Activated T-helper 1 cell treated with anti-CD3 and anti-CD28 coated beads, Interleukin-12 subunit alpha, Interleukin-12 subunit beta, Interleukin-2, Interleukin-4 antibody, amounts not matched to agents 30 ng/mL and 10 ng/mL and 1 ng/mL, durations not matched to agents 14 hours and 24 hours and 36 hours (primary cell): ENCODE measurements at regions not wholly inside any gene's neighbourhood (a gene's known extent, or its start where the extent isn't known, plus 50 kb on each side); places are given as distances from the start of the nearest gene placed in this dataset.
"Not testable (repeated sequence)": the region's sequence is repeated elsewhere in the genome, so short reads cannot be mapped to it uniquely, and the experiment has no call there.

Source experiments
- DNase-seq: peaks from one replicate; pipeline ENCODE4 v3.0.0; 2021; ENCODE audit warnings: low spot score
- H3K27ac Mint-ChIP-seq: one replicate; pipeline ENCODE4 v1.8.0; 2021; ENCODE audit warnings: mild to moderate bottlenecking, mixed read lengths
- H3K27me3 Mint-ChIP-seq: one replicate; pipeline ENCODE4 v1.8.0; 2022; ENCODE audit warnings: mild to moderate bottlenecking, moderate library complexity, mixed read lengths; ENCODE audit not compliant: insufficient read depth
- H3K36me3 Mint-ChIP-seq: one replicate; pipeline ENCODE4 v1.8.0; 2021; ENCODE audit warnings: low read depth, mixed read lengths
- H3K4me1 Mint-ChIP-seq: one replicate; pipeline ENCODE4 v1.8.0; 2021; ENCODE audit warnings: low read depth, mixed read lengths
- H3K4me3 Mint-ChIP-seq: one replicate; pipeline ENCODE4 v1.8.0; 2021; ENCODE audit warnings: mild to moderate bottlenecking, moderate library complexity, mixed read lengths
- H3K9me3 Mint-ChIP-seq: one replicate; pipeline ENCODE4 v1.8.0; 2021; ENCODE audit warnings: mixed read lengths
- intact Hi-C: fragments of 100-400 bp; cut with micrococcal nuclease; formaldehyde crosslinking; loops from one replicate; pipeline ENCODE4 v1.15.1; 2024

DNA sequence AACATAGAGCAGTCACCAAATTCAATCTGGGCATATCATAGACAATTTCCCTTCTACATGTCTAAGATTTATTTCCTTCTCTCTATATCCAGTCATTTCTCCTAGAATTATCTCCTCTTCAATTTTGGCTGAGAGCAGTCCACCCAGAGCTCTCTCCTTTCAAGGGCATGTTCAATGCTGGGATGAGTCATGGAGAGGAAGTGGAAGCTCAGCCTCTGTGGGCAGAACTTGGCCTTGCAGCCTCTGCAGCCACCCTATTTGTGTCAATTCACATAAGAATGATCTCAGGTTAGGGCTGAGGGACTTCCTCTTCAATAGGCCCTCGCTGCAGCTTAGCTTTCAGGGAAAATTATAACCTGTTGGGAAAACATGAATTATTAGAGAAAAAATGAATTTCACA is 560.8 kb downstream of the POM121L12 start:
- Mint-ChIP-seq H3K36me3 (no peaks in the 10 kb centered on the region), H3K27me3 (no peaks in the 10 kb centered on the region), H3K9me3 (peaks cover 27% of the 10 kb centered on the region)

DNA sequence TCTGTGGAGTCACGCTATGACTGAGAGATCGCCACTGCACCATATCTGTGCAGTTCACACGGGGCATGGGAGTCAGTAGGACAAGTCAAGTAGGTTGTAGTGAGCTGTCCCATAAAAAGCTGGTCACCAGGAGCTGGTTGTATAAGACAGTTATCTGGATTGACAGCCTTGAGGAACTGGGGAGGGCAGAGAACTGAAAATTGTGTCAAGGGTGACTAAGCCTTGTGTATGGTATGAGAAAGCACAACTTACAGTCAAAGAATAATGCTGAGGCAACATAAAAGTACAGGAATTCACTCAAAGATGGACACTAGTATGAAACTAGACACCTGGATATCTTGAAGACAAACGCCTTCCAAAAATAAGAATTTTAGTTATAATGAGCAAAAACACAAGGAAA is 564.9 kb downstream of the POM121L12 start:
- no peak for DNase-seq
- H3K27ac Mint-ChIP-seq: no peak overlapping the region
- H3K36me3 Mint-ChIP-seq: no peaks in the 10 kb centered on the region
- H3K4me3 Mint-ChIP-seq: no peak overlapping the region
- H3K27me3 Mint-ChIP-seq: no peaks in the 10 kb centered on the region
- H3K4me1 Mint-ChIP-seq: no peaks in the 10 kb centered on the region
- peaks cover 31% of the 10 kb centered on the region for H3K9me3 Mint-ChIP-seq
- intact Hi-C loops: no loop called here

More for the DNA sequence above, 560.8 kb downstream of the POM121L12 start:
- no peak for DNase-seq
- intact Hi-C loops: no loop called here
- Mint-ChIP-seq H3K4me1 (no peaks in the 10 kb centered on the region), H3K4me3 (no peak overlapping the region), H3K27ac (no peak overlapping the region)

DNA sequence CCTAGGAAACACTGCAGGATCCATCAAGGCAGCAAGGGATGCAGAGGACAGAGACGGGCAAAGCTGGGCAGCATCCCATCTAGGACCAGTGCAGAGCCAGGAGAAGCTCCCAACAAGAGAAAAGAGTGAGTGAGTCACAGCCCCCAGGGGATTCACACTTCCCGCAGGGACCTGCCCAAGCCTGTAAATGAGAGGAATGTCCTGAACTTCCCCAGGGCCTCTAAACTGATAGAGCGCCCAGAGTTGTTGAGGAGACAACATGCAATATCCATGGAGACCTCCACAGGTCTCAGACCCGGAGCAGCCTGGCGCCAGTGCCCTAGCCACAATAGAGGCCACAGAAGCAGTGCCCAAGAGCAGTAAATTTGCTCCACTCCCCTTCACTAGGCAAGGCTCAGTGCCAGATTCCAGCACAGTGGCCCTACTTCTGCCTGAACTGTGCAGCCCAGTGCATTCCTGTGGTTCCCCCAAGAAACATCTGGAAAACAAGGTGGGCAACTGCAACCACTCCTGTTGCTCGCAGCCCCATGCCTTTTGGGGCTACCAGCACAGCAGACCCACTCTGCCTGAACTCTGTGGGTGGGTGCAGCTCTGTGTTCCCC is 567.5 kb downstream of the POM121L12 start:
- Mint-ChIP-seq H3K27me3 (no peaks in the 10 kb centered on the region), H3K4me3 (no peak overlapping the region), H3K36me3 (no peaks in the 10 kb centered on the region), H3K27ac (no peak overlapping the region), H3K4me1 (no peaks in the 10 kb centered on the region), H3K9me3 (peaks cover 33% of the 10 kb centered on the region)
- no peak for DNase-seq
- intact Hi-C loops: no loop called here

DNA sequence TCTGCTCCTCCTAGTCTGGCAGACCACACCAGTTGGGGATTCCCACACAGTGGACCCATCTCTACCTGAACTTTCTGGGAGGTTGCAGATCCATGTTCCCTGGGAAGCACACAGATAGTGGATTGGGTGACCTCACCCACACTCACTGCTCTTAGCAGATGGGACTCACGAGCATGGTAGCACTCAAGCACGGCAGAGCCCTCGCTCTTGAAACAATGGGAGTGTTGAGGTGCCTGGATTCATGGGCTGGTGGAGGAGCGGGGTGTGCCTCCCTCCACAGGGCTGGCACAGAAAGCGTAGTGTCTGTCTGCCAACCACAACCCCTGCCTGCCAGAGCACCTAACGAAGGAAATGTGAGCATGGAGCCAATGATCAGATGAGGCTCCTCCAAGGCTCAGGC is 568.0 kb downstream of the POM121L12 start:
- H3K4me1 Mint-ChIP-seq: no peaks in the 10 kb centered on the region
- no peak for DNase-seq
- no peaks in the 10 kb centered on the region for H3K36me3 Mint-ChIP-seq
- intact Hi-C loops: no loop called here
- no peak overlapping the region for H3K27ac Mint-ChIP-seq
- H3K27me3 Mint-ChIP-seq: no peaks in the 10 kb centered on the region
- peaks cover 30% of the 10 kb centered on the region for H3K9me3 Mint-ChIP-seq
- H3K4me3 Mint-ChIP-seq: no peak overlapping the region

DNA sequence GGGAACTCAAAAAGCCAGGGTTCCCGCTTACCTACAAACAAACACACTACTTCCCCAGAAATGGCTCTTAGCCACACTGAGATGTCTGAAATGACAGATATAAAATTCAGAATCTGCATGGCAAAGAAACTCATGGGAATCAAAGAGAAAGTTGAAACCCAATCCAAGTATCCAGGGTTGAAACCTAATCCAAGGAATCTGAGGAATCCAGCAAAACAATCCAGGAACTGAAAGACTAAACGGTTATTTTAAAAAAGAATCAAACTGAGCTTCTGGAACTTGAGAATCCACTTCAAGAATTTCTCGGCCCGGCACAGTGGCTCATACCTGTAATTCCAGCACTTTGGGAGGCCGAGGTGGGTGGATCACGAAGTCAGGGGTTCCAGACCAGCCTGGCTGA is 568.8 kb downstream of the POM121L12 start:
- Mint-ChIP-seq H3K4me3 (no peak overlapping the region), H3K9me3 (peaks cover 30% of the 10 kb centered on the region), H3K4me1 (no peaks in the 10 kb centered on the region), H3K27ac (no peak overlapping the region), H3K36me3 (no peaks in the 10 kb centered on the region), H3K27me3 (no peaks in the 10 kb centered on the region)
- intact Hi-C loops: no loop called here
- no peak for DNase-seq

DNA sequence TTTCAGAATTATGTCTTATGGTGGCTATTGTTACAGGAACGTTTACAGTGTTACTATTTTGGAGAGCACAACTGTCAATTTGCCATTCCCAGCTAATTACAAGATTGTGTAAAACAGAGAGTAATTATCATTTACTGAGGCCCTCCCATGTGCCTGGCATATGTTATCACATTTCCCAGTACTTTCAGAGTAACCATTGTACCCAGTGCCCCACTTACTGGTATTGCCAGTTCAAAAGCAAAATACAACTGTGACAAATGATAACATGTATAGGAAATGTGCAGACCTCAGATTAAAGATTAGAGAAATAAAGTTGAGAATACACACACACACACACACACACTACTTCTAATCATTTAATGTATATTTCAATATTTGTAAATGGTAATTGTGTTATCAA is 572.5 kb downstream of the POM121L12 start:
- Mint-ChIP-seq H3K27ac (no peak overlapping the region), H3K9me3 (peaks cover 22% of the 10 kb centered on the region), H3K36me3 (no peaks in the 10 kb centered on the region), H3K4me1 (no peaks in the 10 kb centered on the region), H3K4me3 (no peak overlapping the region), H3K27me3 (no peaks in the 10 kb centered on the region)
- no peak for DNase-seq
- intact Hi-C loops: no loop called here

DNA sequence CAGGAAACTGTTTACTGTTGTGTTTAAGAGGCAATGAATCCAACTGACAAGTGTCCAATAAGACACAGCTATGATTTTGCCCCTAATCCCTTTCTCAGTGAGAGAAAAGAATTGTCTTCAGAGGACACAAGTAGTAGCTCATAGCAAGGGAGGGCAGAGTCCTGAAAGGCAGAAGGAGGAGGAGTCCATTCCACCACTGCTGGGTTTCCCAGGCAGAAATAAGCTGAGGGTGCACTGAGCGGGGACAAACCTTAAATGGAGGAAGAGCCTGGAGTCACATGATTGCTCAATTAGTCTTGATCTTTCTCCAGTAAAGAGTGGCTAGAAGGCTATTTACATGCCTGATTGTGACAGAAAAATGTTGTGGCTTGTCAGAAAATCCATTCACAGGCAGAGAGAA is 573.8 kb downstream of the POM121L12 start:
- DNase-seq: no peak
- Mint-ChIP-seq H3K4me1 (no peaks in the 10 kb centered on the region), H3K4me3 (no peak overlapping the region), H3K9me3 (peaks cover 27% of the 10 kb centered on the region), H3K27ac (no peak overlapping the region), H3K27me3 (no peaks in the 10 kb centered on the region), H3K36me3 (no peaks in the 10 kb centered on the region)
- intact Hi-C loops: no loop called here

DNA sequence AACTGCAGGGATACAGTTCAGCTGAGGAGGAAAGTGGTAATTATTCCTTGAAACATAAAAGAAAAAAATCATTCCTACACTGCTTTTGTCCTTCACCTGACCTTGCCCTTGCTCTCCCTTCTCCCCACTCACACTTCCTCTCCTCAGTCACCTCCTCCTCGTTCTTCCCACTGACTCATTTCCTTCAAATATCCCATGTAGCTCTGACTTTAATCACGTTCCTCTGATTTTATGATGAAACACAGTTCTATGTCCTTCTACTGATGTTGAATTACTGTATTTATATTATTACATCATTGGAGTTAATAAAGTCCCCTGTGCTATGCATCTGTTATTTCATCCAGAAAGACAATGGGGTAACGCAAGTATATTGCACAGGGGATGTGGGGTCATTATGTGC is 575.6 kb downstream of the POM121L12 start:
- no peak for DNase-seq
- Mint-ChIP-seq H3K9me3 (peaks cover 23% of the 10 kb centered on the region), H3K27ac (no peak overlapping the region), H3K27me3 (no peaks in the 10 kb centered on the region), H3K36me3 (no peaks in the 10 kb centered on the region), H3K4me3 (no peak overlapping the region), H3K4me1 (no peaks in the 10 kb centered on the region)
- intact Hi-C loops: no loop called here

DNA sequence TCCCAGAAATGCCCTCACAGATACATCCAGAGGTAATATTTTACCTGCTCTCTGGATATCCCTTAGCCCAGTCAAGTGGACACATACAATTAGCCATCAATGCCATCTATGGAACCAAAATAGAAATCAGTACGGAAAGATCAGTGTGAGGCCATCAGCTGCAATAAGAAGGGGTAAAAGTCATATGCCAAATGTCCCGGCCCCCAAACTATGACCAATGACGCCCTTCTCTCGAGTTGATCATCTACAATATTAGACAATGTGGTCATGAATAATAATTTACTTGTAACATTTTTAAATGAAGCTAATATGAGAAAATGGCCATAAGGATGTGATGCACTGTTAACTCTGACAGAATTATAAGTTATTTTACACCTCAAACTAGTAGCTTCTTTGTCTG is 588.9 kb downstream of the POM121L12 start:
- no peak overlapping the region for H3K4me3 Mint-ChIP-seq
- H3K36me3 Mint-ChIP-seq: no peaks in the 10 kb centered on the region
- no peaks in the 10 kb centered on the region for H3K27me3 Mint-ChIP-seq
- intact Hi-C loops: no loop called here
- DNase-seq: no peak
- no peak overlapping the region for H3K27ac Mint-ChIP-seq
- H3K9me3 Mint-ChIP-seq: peaks cover 23% of the 10 kb centered on the region
- no peaks in the 10 kb centered on the region for H3K4me1 Mint-ChIP-seq

DNA sequence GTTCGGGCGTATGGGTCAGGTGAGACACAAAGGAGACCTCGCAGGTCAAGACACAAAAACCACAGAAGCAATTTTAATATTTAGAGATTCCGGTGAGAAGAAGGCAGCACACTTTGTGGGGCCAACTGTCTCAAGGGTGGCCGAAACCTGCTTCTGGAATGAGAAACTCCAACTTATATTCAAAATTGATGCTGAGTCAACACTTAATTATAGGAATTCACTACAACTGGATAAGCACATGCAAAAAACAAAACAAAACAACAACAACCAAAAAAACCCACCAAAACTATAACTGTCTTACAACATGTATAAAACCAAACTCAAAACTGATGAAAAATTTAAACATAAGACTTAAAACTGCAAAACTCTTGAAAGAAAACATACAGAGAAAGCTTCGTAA is 593.3 kb downstream of the POM121L12 start:
- Mint-ChIP-seq H3K9me3 (peaks cover 12% of the 10 kb centered on the region), H3K4me1 (no peaks in the 10 kb centered on the region), H3K4me3 (no peak overlapping the region), H3K27me3 (no peaks in the 10 kb centered on the region), H3K27ac (no peak overlapping the region), H3K36me3 (no peaks in the 10 kb centered on the region)
- intact Hi-C loops: no loop called here
- DNase-seq: no peak

DNA sequence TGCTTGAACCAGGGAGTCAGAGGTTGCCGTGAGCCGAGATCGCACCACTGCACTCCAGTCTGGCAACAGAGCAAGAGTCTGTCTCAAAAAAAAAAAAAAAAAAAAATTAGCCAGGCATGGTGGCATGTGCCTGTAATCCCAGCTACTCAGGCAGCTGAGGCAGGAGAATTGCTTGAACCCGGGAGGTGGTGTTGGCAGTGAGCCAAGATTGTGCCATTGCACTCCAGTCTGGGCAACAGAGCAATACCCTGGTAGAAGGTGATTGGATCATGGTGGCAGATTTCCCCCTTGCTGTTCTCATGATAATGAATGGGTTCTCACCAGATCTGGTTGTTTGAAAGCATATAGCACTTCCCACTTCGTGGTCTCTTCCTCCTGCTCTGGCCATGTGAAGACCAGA is 599.8 kb downstream of the POM121L12 start:
- DNase-seq, H3K4me1 Mint-ChIP-seq, intact Hi-C loops, H3K27ac Mint-ChIP-seq, H3K4me3 Mint-ChIP-seq, H3K36me3 Mint-ChIP-seq, H3K27me3 Mint-ChIP-seq: not testable (repeated sequence)
- peaks cover 28% of the 10 kb centered on the region for H3K9me3 Mint-ChIP-seq

DNA sequence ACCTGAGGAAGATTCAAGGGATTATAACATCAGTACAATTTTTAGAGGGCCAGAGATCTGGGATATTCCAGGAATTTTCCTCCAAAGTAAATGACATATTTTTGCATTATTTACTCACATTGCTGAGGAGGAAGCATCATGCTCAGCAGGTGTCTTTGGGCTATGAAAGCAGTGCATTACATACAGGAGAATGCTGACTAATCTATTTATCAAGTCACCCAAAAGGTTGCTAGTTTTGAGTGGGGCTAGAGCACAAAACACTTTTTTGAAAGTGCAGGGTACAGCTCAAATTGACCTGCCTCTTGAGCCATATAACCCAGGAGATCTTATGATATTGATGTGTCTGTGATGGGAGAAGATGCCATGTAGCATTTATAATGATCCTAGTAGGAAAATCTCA is 603.1 kb downstream of the POM121L12 start:
- intact Hi-C loops: no loop called here
- Mint-ChIP-seq H3K27ac (no peak overlapping the region), H3K36me3 (no peaks in the 10 kb centered on the region), H3K27me3 (no peaks in the 10 kb centered on the region), H3K4me3 (no peak overlapping the region), H3K9me3 (peaks cover 33% of the 10 kb centered on the region), H3K4me1 (no peaks in the 10 kb centered on the region)
- DNase-seq: no peak

DNA sequence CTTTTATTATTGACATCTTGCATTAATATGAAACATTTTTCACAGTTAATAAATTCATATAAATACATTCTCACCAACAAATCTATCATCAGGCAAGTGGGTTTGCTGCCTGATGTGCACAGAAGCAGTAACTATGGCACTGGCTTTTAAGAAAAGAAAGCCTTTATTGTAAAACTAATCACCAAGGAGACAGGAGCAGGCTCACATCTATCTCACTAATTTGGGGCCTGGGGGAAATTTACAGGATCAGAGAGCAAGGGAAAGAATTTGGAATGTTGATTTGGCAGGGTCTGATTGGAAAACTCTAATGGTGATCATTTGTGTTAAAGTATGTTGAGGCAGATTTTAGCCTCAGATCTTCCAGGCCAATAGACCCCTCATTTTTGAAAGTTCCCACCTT is 605.7 kb downstream of the POM121L12 start:
- H3K27ac Mint-ChIP-seq: no peak overlapping the region

DNA sequence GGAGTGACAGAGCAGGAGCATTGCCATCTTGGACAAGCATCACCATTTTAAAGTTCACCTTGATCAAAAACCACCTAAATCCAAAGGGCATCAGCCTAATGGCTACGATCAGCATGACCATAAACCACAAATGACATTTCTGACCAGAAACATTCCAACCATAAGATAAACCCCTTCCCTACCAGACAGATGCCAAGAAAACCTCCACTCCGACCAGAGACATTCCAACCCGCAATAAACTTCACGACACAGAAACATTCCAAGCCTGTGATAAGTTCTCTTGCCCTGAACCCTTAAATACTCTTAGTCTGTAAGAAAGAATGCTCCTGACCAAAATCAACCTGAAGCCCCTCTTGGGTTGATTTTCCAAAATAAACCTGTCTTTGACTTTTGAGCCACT is 606.9 kb downstream of the POM121L12 start:
- Mint-ChIP-seq H3K4me3 (no peak overlapping the region), H3K27me3 (no peaks in the 10 kb centered on the region), H3K9me3 (peaks cover 31% of the 10 kb centered on the region), H3K4me1 (no peaks in the 10 kb centered on the region), H3K27ac (no peak overlapping the region), H3K36me3 (no peaks in the 10 kb centered on the region)
- no peak for DNase-seq
- intact Hi-C loops: no loop called here

More for the DNA sequence above, 605.7 kb downstream of the POM121L12 start:
- Mint-ChIP-seq H3K36me3 (no peaks in the 10 kb centered on the region), H3K4me3 (no peak overlapping the region), H3K9me3 (peaks cover 30% of the 10 kb centered on the region), H3K27me3 (no peaks in the 10 kb centered on the region), H3K4me1 (no peaks in the 10 kb centered on the region)
- intact Hi-C loops: no loop called here
- no peak for DNase-seq
